ENCODE measurements at regions not wholly inside any gene's neighbourhood (a gene's known extent, or its start where the extent isn't known, plus 50 kb on each side); places are given as distances from the start of the nearest gene placed in this dataset.

- DNase-seq (ENCODE audit: extremely low read depth, low read depth) = no peak
- no peak for TF ChIP-seq CTCF (IDR thresholded peaks at IDR 0.05; ENCODE audit: low read depth, low read length)
Measured at GRCh38 chr2:150034665-150035064, 447.1 kb upstream of the MMADHC start.

GRCh38 chr2:150030436-150031190 lies 443.0 kb upstream of the MMADHC start:
- TF ChIP-seq CTCF (IDR thresholded peaks at IDR 0.05; ENCODE audit: low read depth, low read length) = no peak
- DNase-seq (ENCODE audit: extremely low read depth, low read depth) = no peak

- no peak for DNase-seq (ENCODE audit: extremely low read depth, low read depth)
- TF ChIP-seq CTCF (IDR thresholded peaks at IDR 0.05; ENCODE audit: low read depth, low read length) = no peak
Measured at GRCh38 chr2:150028322-150028721, 440.7 kb upstream of the MMADHC start.

- TF ChIP-seq CTCF (IDR thresholded peaks at IDR 0.05; ENCODE audit: low read depth, low read length) = no peak
- DNase-seq (ENCODE audit: extremely low read depth, low read depth) = no peak
Measured at GRCh38 chr2:150027164-150027563, 439.6 kb upstream of the MMADHC start.

GRCh38 chr2:150023663-150024062 lies 436.1 kb upstream of the MMADHC start:
- no peak for DNase-seq (ENCODE audit: extremely low read depth, low read depth)
- no peak for TF ChIP-seq CTCF (IDR thresholded peaks at IDR 0.05; ENCODE audit: low read depth, low read length)

GRCh38 chr2:150023044-150023443 lies 435.5 kb upstream of the MMADHC start:
- DNase-seq (ENCODE audit: extremely low read depth, low read depth) = no peak
- no peak for TF ChIP-seq CTCF (IDR thresholded peaks at IDR 0.05; ENCODE audit: low read depth, low read length)

GRCh38 chr2:150020937-150021673 lies 433.5 kb upstream of the MMADHC start:
- TF ChIP-seq CTCF (IDR thresholded peaks at IDR 0.05; ENCODE audit: low read depth, low read length) = no peak
- DNase-seq (ENCODE audit: extremely low read depth, low read depth) = no peak
